ENCODE measurements at regions not wholly inside any gene's neighbourhood (a gene's known extent, or its start where the extent isn't known, plus 50 kb on each side); places are given as distances from the start of the nearest gene placed in this dataset.
A peak's percentile ranks its signal among the peaks of the same experiment; 100 is the strongest.
"Not testable (repeated sequence)": the region's sequence is repeated elsewhere in the genome, so short reads cannot be mapped to it uniquely, and the experiment has no call there.

DNA sequence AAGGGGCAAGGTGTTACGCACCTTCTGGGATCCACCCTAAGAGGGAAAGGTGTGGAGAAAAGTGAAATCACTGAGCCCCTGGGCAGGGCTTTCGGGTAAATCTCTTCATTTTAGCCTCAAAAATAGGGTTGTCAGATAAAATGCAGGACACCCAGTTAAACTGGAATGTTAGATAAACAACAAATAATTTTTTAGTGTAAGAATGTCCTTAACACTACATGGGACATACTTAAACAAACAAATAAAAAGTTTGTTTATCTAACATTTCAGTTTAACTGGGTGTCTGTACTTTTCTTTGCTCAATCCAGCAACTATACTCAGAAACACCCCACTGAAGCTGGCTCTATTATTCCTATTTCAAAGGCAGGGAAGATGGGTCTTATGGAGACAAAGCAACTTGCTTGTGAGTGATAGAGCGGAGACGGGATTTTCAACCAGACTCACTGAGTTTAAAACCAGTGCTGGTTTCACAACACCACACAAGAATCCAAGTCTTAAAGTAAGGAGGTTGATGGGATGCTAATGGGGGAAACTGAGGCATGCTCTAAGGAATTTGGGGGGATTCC, 144.8 kb upstream of the RBPJ start:
- no peak for DNase-seq (ENCODE audit: low read depth)

DNA sequence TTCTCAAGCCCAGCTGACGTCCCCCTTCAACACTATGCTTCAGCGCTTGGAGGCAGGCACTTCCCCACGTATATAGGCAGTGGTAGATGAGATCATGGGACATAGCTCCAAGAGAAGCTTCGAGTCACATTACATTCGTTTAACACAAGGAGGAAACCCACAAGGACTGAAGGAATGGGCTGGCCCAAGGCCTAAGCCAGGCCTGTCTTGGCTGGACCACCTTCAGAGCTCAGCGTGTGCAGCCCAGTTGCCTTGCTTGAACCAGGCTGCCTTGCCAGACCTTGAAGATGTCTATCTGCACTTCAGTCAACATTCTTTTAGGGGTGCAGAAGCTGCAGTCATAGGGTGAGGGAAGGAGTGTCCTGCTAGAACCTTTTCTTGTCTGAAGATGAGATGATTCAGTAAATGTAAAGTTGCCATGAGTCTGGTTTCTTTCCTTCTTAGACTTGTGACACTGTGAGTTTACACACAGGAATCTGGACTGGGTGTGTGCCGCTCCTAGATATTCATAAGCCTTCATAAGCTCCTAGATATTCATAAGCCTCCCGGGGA, 144.1 kb upstream of the RBPJ start:
- no peak for DNase-seq (ENCODE audit: low read depth)

DNA sequence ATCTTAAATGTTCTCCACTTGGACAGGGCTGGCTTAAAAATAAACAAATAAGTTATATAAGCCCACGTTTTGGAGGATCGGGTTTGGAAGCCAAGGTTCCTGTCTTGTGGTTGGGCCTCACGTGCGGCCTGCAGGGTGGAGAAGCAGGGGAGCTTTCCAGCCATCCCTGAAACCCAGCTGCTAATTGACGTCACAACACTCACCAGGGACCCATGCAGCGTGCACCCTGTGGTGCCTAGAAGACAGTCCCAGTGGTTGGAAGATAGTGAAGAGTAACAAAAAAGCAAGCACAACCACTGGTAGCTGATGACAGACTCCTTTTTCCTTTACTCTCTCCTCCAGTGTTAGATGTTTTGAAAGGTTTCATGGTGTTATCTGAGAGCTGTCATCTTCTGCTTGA, 142.0 kb upstream of the RBPJ start:
- no peak for DNase-seq (ENCODE audit: low read depth)

DNA sequence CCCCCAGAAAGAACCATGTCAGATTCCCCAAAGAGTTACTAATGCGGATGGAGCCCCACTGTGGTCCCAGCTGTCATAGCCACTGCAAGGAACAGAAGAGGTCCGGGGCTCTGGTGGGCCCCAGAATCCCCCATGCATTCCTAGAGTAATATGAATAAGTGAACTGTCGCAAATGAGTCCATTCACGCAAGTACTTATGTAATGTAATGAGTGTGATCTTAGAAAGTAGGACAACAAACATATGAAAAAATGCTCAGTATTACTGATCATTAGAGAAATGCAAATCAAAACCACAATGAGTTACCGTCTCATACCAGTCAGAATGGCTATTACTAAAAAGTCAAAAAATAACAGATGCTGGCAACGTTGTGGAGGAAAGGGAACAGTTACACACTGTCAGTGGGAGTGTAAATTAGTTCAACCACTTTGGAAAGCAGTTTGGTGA, 141.5 kb upstream of the RBPJ start:
- no peak for DNase-seq (ENCODE audit: low read depth)

DNA sequence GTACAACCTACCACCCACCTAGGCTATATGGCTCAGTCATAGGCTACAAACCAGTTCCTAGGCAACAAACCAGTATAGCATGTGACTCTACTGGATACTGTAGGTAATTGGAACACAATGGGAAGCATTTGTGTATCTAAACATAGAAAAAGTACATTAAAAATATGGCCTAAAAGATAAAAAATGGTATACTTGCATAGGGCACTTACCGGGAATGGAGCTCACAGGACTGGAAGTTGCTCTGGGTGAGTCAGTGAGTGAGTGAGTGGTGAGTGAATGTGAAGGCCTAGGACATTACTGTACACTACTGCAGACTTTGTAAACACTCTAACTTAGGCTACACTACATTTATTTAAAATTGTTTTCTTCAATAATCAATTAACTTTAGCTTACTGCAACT, 139.2 kb upstream of the RBPJ start:
- DNase-seq (ENCODE audit: low read depth) = no peak

DNA sequence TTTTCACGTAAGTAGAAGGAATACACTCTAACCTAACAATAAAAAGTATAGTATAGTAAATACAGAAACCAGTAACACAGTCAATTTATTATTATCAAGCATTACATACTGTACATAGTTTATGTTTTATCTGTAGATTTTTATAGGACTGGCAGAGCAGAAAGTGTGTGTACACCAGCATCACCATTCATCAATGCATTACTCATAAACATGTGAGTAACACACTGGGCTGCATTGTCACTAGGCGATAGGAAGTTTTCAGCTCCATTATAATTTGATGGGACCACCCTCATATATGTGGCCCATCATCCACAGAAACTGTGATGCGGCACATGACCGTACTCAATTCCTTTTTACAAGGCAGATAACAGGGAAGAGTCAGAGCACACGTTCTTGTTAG, 137.8 kb upstream of the RBPJ start:
- DNase-seq (ENCODE audit: low read depth) = no peak

DNA sequence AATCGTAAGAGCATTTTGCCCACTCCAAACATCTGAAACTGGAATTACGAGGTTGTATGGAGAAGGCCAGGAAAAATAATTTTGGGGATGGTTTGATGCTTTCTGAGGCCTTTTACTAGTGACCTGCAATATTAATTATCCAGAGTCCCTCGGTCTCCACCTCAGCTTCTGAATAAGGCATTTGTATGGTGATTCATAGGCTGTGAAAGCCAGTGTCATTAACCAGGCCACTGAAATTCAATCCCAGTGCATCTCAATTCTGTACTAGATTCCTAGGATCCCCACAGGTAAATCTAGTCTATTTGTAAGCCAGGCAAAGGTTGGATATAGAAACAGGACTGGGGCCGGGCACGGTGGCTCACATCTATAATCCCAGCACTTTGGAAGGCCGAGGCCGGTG, 135.4 kb upstream of the RBPJ start:
- no peak for DNase-seq (ENCODE audit: low read depth)

DNA sequence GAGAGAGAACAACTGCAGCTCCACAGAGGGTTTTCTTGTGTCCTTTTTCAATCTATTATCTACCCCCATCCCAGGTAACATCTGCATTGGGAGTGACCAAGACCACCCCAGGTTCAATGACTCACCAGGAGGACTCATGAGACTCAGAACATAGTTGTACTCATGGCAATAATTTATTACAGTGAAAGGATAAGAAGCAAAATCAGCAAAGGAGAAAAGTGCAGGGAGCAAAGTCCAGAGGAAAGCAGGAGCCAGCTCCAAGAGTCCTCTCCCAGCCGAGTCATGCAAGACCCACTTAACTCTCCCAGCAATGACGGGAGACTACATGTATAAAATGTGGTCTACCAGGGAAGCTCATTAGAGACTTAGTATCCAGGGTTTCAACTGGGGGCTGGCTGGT, 129.5 kb upstream of the RBPJ start:
- DNase-seq (ENCODE audit: low read depth) = no peak

DNA sequence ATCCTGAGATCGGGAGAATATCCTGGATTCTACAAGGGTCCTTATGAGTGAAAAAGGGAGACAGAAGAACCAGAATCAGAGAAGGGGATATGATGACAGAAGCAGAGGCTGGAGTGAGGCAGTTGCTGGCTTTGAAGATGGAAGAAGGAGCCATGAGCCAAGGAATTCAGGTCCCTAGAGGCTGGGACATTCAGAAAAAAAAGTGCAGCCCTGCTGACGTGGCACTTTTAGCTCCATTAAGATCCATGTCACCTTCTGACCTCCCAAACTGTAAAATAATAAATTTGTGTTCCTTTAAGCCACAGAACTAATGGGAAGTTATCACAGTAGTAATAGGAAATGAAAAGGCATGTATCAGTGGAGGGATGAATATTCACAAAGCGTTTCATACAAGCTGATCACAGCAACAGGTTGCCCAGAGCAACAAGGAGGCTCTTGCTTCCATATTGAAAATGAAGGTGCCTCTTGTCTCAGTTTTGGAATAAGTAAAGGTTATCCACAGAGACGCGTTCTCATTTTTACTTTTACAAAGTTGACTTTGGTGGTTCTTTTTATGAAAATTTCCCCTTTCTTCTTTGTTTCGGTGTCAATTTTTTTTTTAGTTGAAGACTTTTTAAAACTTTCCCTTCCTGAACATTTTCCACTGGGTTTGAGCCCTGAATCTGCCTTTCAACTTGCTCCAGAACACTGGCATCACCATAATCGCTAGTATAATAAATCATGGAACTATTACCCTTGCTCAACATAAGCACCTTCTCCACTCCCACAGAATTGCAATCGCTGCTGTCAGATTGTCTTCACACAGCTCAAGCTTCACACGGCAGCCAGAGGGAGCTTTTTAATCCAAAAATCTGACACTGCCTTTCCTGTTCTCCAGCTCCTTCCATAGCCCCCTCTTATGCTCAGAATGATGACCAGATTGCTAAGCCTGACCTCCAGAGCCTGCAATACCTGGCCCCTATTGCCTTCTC, 127.6 kb upstream of the RBPJ start:
- DNase-seq (ENCODE audit: low read depth) = no peak

DNA sequence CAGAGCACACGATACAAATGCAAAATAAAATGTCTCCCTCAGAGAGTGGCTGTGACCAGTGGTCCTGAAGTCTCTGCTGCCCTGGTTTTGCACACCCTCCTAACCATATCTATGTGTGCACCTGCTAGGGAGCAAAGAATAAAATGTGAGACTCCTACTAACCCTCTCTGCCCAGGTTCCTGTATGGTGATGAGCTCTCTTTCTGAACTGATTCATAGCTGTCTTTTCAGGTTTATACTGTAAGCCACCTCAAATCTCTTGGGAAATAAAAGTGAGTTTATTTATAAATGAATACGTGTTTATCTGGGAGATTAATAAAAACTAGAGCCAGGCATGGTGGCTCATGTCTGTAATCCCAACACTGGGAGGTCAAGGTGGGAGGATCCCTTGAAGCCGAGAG, 126.0 kb upstream of the RBPJ start:
- DNase-seq (ENCODE audit: low read depth) = no peak

DNA sequence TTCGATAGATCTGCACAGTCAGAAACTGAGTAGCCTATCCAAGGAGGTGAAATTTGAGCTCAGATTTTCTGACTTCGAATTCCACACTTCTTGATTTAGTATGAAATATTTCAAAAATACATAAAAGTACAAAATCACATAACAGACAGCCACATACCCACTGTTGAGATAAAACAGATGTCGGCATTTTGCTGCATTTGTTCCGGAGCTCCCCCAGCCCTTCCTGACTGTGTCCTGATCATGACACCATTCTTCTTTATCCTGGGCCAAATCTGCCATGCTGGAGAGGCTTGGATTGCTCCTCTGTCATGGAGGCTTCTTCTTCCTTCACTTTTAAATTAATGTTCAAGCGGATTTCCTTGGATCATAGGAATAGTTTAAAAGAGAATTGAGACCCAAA, 124.2 kb upstream of the RBPJ start:
- DNase-seq (ENCODE audit: low read depth) = no peak

DNA sequence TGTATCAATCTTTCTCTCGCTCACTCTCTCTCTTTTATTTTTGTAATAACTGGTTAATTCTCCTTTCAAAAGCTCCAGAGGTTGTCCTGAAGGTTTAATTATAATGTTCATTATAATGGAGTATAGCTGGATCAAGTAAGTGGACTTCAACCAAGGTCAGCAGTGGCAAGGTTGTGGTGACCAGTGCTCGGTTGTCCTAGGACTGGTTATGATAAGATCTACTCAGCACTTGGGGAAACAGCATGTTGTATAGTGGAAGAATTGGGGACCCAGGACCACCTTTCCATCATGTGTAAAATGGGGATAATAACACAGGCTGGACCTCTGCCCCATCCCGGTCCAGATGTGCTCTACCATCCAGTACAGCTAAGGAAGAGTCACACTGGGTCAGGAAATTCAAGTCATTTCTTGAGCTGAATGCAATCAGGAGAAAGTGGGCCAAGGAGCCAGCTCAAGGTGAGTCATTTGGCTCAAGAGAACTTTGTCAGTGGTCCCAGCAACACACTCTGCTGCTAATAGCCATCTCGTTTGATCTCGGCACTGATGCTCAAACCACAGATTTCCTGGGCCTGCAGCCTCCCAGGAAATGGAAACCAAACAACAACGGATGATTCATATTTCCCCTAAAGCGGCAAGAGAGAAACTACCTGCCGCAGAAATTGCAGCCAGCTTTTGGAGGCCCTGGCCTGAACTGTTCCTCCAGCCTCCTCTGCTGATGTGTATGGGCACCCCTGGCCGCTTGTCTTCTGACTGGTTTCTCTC, 123.6 kb upstream of the RBPJ start:
- DNase-seq (ENCODE audit: low read depth) = peak; percentile 86

DNA sequence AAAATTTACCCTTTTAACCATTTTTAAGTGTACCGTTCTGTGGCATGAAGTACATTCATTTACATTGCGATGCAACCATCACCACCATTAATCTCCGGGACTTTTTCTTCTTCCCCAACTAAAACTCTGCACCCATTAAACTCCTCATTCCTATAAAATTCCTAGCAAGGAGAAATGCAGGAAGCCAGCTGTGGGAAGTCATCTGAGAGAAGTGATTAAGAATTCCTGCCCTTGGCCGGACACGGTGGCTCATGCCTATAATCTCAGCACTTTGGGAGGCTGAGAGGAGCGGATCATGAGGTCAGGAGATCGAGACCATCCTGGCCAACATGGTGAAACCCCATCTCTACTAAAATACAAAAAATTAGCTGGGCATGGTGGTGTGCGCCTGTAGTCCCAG, 121.9 kb upstream of the RBPJ start:
- not testable (repeated sequence) for DNase-seq (ENCODE audit: low read depth)

DNA sequence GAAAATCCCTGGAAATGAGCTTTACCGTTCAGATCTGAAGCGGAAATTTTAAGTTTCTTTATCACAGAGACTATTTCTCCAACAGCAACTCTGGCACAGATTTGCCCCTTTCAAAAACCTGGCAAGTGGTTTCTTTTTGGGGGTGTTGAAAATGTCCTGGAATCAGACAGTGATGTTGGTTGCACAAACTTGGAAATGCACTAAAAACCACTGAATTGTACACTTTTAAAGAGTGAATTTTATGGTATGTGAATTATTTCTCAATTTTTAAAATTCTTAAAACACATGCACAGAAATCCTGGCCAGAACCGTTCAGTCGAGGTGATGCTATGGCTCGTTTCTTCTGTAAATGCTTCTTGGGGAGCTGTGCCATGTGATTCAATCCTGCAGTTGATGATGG, 121.2 kb upstream of the RBPJ start:
- no peak for DNase-seq (ENCODE audit: low read depth)

DNA sequence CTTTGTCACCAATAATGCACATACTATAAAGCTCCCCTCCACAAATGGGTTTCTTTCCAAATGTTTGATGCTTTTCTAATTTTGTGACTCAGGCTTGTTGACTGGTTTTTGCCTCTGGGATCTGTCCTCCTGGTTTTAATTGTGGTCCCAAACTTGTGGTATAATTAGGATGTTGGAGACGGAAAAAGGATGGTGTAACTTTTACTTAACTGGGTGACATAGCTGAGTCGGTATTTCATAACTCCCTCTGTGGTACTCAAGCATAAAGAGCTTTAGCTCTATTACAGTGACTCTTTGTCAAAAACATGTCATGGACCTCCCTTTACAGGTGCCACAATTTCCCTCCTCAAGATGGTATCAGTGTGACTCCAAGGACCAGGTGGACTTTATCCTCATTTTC, 119.7 kb upstream of the RBPJ start:
- no peak for DNase-seq (ENCODE audit: low read depth)

DNA sequence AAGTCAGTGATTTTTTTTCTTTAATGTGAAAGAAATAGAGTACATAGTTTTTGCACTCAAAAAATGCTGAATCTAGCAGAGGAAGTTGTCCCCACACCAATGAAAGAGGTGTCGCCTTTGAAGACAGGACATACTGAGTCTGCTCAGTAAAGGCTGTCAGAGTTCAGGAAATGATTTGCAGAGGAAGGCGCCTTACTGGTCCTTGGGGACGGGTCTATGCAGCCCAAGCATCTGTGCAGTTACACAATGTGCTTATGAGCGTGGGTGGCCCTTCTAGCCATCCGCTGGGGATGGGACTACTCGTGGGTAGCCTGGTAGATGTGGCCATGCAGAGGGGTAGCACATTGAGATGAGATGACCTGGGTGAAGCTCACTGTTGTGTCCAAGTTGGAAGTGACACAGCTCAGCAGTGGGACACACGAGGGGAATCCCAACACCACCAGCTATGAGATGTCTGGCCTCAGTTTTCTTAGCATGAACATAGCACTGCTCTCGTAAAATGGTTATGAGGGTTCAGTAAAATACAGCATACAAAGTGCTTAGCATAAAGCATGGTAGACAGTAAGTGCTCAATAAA, 116.5 kb upstream of the RBPJ start:
- no peak for DNase-seq (ENCODE audit: low read depth)

DNA sequence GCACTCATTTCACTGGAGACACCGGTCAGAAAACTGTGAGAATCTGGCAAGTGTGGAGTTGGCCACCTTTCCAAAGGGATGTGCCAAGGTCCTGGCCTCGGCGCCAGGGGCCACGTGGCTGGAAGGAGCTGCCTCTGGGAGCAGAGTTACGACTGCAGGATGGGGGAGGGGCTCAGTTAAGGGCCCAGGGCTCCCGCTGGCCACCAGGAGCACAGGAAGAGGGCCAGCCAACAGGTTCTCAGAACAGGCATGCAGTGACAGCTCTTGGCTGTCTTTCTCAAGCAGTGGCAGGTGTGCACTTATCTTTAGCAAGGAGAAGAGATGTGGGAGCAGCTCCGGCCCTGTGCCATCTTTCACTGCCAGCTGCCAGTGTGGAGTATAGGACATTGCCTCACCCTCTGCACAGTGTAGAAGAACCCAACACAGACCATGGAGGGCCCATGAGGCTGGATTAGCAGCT, 115.9 kb upstream of the RBPJ start:
- DNase-seq (ENCODE audit: low read depth) = no peak

DNA sequence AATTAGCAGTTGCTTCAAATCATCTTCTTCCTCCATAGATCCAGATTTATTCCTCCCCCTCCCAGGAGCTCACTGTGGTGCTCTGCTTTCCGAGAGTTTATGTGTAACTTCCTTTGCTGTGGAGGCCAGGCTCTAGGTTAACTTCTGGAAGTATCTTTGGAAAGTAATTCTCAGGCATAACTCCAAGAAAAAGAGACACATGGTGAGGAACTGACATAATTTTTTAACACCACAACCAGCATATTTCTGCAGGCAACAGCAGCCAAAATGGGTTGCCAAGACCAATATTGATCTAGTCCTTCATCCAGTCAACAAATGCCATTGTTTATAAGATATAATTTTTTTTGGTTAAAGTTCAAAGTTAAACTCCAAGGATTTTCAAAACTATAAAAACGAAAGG, 114.5 kb upstream of the RBPJ start:
- no peak for DNase-seq (ENCODE audit: low read depth)

DNA sequence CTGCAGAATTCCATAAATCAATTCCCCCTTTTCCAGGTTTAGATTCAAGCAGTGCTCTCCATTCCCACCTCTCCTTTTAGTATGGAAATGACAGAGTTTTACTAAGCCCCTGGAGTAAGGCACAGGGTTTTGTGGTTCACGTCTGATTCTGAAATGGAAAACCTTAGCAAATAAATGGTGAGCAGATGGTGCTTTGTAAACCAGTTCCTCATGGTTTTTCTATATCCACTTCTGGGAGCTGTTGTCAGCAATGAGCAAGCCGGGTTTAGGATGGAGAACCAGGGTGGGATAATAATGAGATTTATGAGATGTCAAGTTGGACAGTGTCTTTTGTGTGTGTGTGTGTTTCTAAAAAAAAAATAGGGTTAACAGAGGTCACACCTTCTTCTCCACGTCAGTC, 113.8 kb upstream of the RBPJ start:
- no peak for DNase-seq (ENCODE audit: low read depth)

DNA sequence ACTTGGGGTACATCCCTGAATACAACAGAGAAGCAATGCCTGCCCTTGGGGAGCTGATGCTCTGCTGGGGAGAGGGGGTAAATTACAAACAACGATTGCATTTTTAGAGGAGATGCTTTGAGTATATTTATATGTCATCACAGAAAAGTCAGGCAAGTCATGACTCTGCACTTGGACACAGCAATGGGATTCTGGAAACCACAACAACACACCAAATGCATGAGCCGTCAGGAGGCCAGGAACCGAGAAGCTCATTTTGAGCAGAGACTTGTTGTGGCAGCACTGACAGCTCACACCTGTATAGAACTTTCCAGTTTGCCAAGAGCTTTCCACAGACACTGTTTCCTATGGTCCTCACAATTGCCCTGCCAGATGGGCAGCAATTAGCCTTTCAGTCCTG, 113.2 kb upstream of the RBPJ start:
- no peak for DNase-seq (ENCODE audit: low read depth)

DNA sequence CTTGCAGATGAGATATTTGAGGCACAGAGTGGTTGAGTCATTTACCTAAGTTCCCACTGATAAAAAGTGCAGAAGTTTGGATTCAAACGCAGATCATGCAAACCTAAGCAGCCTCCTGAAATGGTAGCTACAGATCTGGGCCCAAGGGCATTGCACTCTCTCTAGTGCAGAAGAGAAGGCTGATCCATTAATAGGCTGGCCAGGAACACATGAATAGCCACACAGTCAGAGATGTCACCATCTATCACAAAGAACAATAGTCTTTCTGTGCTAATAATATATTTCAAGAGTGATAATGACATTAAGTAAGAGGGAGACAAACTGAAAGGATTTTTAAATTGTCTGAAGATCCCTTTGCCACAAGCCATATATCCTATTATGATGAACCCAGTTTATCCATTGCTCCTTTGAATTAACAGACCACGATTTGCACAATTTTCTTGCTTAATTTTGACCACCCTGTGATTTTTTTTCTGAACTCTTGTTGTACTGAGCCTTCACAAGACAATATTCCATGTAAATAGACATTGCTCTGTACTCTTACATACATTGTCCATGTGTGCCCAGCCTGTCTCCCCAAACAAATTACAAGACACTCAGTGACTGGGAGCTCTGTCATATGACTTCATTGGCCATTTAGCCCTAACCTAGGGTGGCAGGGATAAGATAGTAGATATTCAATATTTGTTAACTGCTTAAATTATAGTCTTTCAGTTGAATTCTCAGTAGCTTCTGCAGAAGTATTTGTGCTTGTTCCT, 112.4 kb upstream of the RBPJ start:
- DNase-seq (ENCODE audit: low read depth) = no peak
